K562 (cell line): ENCODE measurements at regions not wholly inside any gene's neighbourhood (a gene's known extent, or its start where the extent isn't known, plus 50 kb on each side); places are given as distances from the start of the nearest gene placed in this dataset.

Experiments
- BRCA1 ChIP-seq, 2 experiments: fragments of 450-650 bp in 1 of 2; sonication (generic) in 1 of 2; formaldehyde crosslinking in 1 of 2; IDR thresholded peaks; 2 replicates each; pipeline versions ENCODE4 v1.5.0 to v1.6.1; 2017 to 2020; ENCODE audit warnings: mild to moderate bottlenecking in 1 of 2, missing genetic modification reagents in 1 of 2
- ELK3 ChIP-seq: fragments of 450-650 bp; formaldehyde crosslinking; IDR thresholded peaks from 2 replicates; pipeline ENCODE4 v1.4.0; 2020; ENCODE audit warnings: mild to moderate bottlenecking
- HDAC1 ChIP-seq, 2 experiments: fragments of 450-650 bp; IDR thresholded peaks; 2 replicates each; pipeline ENCODE4 v1.6.1; 2016 to 2017; ENCODE audit warnings: inconsistent platforms in 1 of 2, mild to moderate bottlenecking in 1 of 2, moderate library complexity in 1 of 2
- IRF9 ChIP-seq: fragments of 450-650 bp; IDR thresholded peaks from 2 replicates; pipeline ENCODE4 v1.6.1; 2016; ENCODE audit warnings: missing biosample characterization, missing genetic modification characterization
- MCM7 ChIP-seq, 2 experiments: fragments of 450-650 bp; IDR thresholded peaks; 2 replicates each; pipeline ENCODE4 v1.6.1; 2016 to 2018
- TCF3 ChIP-seq: sonication (generic); formaldehyde crosslinking; IDR thresholded peaks from 2 replicates; pipeline ENCODE4 v1.4.0; 2020; ENCODE audit warnings: mild to moderate bottlenecking, missing genetic modification reagents
- TSC22D4 ChIP-seq: fragments of 450-650 bp; IDR thresholded peaks from 2 replicates; pipeline ENCODE4 v1.6.1; 2016; ENCODE audit warnings: missing genetic modification characterization, missing biosample characterization, control low read depth
- WHSC1 ChIP-seq: IDR thresholded peaks from one replicate; pipeline ENCODE4 v1.6.1; 2012; ENCODE audit warnings: low read length, control low read depth, inconsistent platforms
- ZC3H11A ChIP-seq: IDR thresholded peaks from 2 replicates; pipeline ENCODE4 v1.6.1; 2012; ENCODE audit warnings: low read depth, low read length, improper control_type of control experiment
- ZNF239 ChIP-seq: fragments of 250-450 bp; sonication (Bioruptor Pico); IDR thresholded peaks from 2 replicates; pipeline ENCODE4 v1.4.0; 2020; ENCODE audit warnings: mild to moderate bottlenecking
- ZNF263 ChIP-seq: sonication (generic); formaldehyde crosslinking; IDR thresholded peaks from 2 replicates; pipeline ENCODE4 v1.8.0; 2022; ENCODE audit warnings: mild to moderate bottlenecking, missing genetic modification reagents, borderline replicate concordance

- TF ChIP-seq IRF9 (tag) (no peak), ZNF263 (CRISPR knock-in tag) (no peak), ZNF239 (CRISPR knock-in tag) (no peak), ELK3 (CRISPR knock-in tag) (no peak), BRCA1 (IDR thresholded peaks at IDR 0.05) (no peak), BRCA1 (CRISPR knock-in tag; IDR thresholded peaks at IDR 0.05) (no peak), ZC3H11A (no peak), MCM7 (IDR thresholded peaks at IDR 0.05) (no peak), HDAC1 (IDR thresholded peaks at IDR 0.05) (no peak), TSC22D4 (tag) (no peak), WHSC1 (no peak), TCF3 (CRISPR knock-in tag) (no peak)
- TF ChIP-seq, all 486 proteins: peak for 0
These were observed 56.2 kb upstream of the TMEM33 start (continued) for GRCh38 chr4:41878991-41879491.
